ENCODE measurements at regions not wholly inside any gene's neighbourhood (a gene's known extent, or its start where the extent isn't known, plus 50 kb on each side); places are given as distances from the start of the nearest gene placed in this dataset.

DNA sequence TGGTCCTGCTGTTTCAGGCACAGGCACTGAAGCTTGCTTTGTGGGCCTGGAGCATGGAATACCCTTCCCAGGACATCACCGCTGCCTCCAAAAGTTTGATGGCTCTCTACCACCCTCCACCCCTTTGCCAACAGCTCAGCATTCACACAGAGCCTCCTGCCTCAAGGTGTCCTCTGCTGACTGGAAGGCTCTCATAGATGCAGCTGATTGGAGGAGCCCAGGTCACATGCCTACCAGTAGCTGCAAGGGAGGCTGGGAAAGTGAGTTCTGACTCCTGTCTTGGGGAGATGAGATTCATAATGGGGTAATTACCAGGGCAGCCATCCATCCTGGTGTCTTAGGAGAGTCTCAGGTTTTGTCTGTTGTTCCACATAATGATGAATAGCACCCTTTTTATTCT, 124.8 kb upstream of the GRIK3 start:
- H3K4me3 ChIP-seq, result no peak overlapping the region
- H3K9me3 Mint-ChIP-seq, result peaks cover 15% of the 10 kb centered on the region; the same call in 2 of the 3 replicates
- H3K27ac ChIP-seq (ENCODE audit: low read depth), result no peak overlapping the region
- H3F3A ChIP-seq (replicated peaks; ENCODE audit: low read depth), result no peaks in the 10 kb centered on the region
- H4K20me1 ChIP-seq (replicated peaks; ENCODE audit: insufficient read depth), result no peaks in the 10 kb centered on the region
- DNase-seq (ENCODE audit: low spot score), result peak; percentile 17
- H3K36me3 Mint-ChIP-seq (ENCODE audit: low read depth), result peaks cover 2% of the 10 kb centered on the region; the same call in 2 of the 3 replicates
- no peak overlapping the region for H3K4me2 ChIP-seq
- H3K79me2 ChIP-seq (replicated peaks; ENCODE audit: insufficient read depth), result no peaks in the 10 kb centered on the region
- peak; percentile 43; the same call in 2 of the 3 replicates for ATAC-seq
- no peak overlapping the region for H3K4me3 Mint-ChIP-seq
- peaks cover 7% of the 10 kb centered on the region; the same call in 1 of the 2 replicates for H3K9me2 ChIP-seq (ENCODE audit: insufficient read depth)
- H3K4me1 ChIP-seq (ENCODE audit: insufficient read depth), result no peaks in the 10 kb centered on the region
- peak; percentile 9; the same call in 1 of the 2 replicates for TF ChIP-seq ZNF462 (CRISPR knock-in tag; IDR thresholded peaks at IDR 0.05)
- no peak for TF ChIP-seq CTCF (conservative IDR thresholded peaks at IDR 0.05; ENCODE audit: low read depth in 2 of 2)
- H3K27me3 ChIP-seq (ENCODE audit: insufficient read depth), result no peaks in the 10 kb centered on the region
- no peaks in the 10 kb centered on the region for H3K36me3 ChIP-seq (ENCODE audit: insufficient read depth)
- peak overlapping the region; percentile 56; the same call in 1 of the 2 replicates for H2AFZ ChIP-seq
- H3K4me1 Mint-ChIP-seq, result no peaks in the 10 kb centered on the region
- peaks cover 4% of the 10 kb centered on the region for H3K27me3 Mint-ChIP-seq (ENCODE audit: insufficient read depth, low read depth, poor library complexity)
- no peak overlapping the region for H3K27ac Mint-ChIP-seq

DNA sequence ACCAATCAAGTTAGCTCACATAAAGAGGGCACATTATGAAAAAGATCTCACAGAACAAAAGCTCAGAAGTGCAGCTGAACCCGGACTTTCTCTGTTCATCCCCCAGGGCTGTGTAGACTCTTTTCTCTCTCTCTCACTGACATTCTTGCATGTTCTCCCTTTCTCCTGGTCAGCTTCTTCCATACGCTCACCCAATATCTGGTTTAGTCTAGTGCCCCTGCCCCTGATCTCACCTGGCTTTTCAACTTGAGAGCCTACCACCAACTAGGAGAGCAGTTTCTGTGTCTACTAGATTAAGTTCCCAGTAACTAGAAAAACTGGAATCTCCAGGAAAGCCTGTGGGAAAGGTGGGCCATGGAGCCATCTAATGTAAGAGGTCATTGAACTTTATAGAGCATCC, 126.9 kb upstream of the GRIK3 start:
- no peaks in the 10 kb centered on the region for H3F3A ChIP-seq (replicated peaks; ENCODE audit: low read depth)
- H3K79me2 ChIP-seq (replicated peaks; ENCODE audit: insufficient read depth), result no peaks in the 10 kb centered on the region
- H4K20me1 ChIP-seq (replicated peaks; ENCODE audit: insufficient read depth), result no peaks in the 10 kb centered on the region
- peaks cover 21% of the 10 kb centered on the region; the same call in 2 of the 3 replicates for H3K9me3 Mint-ChIP-seq
- H3K27ac Mint-ChIP-seq, result no peak overlapping the region
- H3K4me2 ChIP-seq, result no peak overlapping the region
- no peak overlapping the region for H3K4me3 Mint-ChIP-seq
- H3K4me1 Mint-ChIP-seq, result no peaks in the 10 kb centered on the region
- no peaks in the 10 kb centered on the region; the same call in none of the 3 replicates for H3K36me3 Mint-ChIP-seq (ENCODE audit: low read depth)
- DNase-seq (ENCODE audit: low spot score), result no peak
- ATAC-seq, result no peak
- H3K4me3 ChIP-seq, result no peak overlapping the region
- no peak overlapping the region for H2AFZ ChIP-seq
- no peaks in the 10 kb centered on the region for H3K27me3 ChIP-seq (ENCODE audit: insufficient read depth)
- no peaks in the 10 kb centered on the region for H3K36me3 ChIP-seq (ENCODE audit: insufficient read depth)
- H3K27me3 Mint-ChIP-seq (ENCODE audit: insufficient read depth, low read depth, poor library complexity), result peaks cover 4% of the 10 kb centered on the region
- H3K27ac ChIP-seq (ENCODE audit: low read depth), result no peak overlapping the region
- H3K4me1 ChIP-seq (ENCODE audit: insufficient read depth), result no peaks in the 10 kb centered on the region
- H3K9me2 ChIP-seq (ENCODE audit: insufficient read depth), result peaks cover 7% of the 10 kb centered on the region; the same call in 1 of the 2 replicates
- TF ChIP-seq POLR2AphosphoS5 (IDR thresholded peaks at IDR 0.05; ENCODE audit: low read depth), result no peak
- no peak for TF ChIP-seq ZNF462 (CRISPR knock-in tag; IDR thresholded peaks at IDR 0.05)
